HG03135 (cell line): ENCODE measurements at regions not wholly inside any gene's neighbourhood (a gene's known extent, or its start where the extent isn't known, plus 50 kb on each side); places are given as distances from the start of the nearest gene placed in this dataset.

ENCODE experiments used
- ATAC-seq: cut with Tn5 transposase; IDR thresholded peaks from one replicate; pipeline ENCODE4 v1.9.1; 2021; ENCODE audit warnings: mild to moderate bottlenecking, moderate library complexity; ENCODE audit not compliant: unreplicated experiment

DNA sequence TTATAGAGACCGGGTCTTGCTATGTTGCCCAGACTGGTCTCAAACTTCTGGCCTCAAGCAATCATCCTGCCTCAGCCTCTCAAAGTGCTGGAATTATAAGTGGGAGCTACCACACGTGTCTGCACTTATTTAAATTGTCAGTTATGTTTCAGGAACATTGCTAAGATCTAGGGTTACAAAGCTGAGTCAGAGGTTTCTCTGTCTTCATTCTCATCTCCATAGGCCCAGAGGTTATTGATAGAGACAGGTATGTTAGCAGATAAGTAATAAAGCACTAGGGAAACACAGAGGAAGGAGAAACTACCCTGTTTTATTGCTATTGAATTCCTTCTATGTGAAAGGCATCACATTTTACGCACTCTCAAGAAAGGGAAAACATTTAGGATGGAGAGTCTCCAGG lies 214.1 kb downstream of the REEP3 start:
- ATAC-seq: no peak

- no peak for ATAC-seq
Observed at GRCh38 chr10:63738410-63738809, 217.2 kb downstream of the REEP3 start.

DNA sequence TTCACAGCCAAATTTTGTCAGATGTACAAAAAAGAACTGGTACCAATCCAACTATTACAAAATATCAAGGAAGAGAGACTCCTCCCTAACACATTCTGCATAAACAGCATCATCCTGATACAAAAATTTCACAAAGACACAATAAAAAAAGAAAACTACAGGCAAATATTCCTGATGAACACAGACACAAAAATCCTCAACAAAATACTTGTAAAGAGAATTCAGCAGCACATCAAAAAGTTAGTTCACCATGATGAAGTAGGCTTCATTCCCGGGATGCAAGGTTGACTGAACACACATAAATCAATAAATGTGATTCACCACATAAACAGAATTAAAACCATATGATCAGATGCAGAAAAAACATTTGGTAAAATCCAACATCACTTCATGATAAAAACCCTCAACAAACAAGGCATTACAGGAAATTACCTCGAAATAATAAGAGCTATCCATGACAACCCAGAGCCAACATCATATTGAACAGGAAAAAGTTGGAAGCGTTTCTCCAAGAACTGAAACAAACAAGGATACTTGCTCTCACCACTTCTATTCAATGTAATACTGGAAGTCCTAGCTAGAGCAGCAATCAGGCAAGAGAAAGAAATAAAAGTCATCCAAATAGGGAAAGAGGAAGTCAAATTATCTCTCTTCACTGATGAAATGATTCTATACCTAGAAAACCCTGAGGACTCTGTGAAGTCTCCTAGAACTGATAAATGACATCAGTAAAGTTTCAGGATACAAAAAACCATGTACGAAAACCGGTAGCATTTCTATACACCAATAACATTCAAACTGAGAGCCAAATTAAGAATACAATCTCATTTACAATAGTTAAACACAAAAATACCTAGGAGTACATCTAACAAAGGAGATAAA lies 223.1 kb downstream of the REEP3 start:
- ATAC-seq: no peak

- no peak for ATAC-seq
Observed at GRCh38 chr10:63749915-63750314, 228.7 kb downstream of the REEP3 start.

DNA sequence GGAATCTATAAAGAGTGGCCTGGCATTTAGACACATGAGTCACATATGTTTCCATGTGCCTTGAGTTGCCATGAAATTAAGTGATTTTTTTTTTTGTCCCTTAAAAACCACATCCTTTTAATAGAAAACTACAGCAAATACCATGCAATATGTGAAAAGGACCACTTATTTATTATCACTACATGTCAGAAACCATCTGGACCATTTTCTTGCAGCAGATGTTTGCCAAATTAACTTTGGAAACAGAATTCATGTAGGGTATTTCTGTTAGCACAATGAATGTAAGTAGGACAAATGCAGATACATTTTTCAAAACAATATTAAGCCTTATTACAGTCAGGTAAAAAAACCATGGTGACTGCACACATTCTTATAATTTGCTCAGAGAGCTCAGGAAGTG lies 230.6 kb downstream of the REEP3 start:
- no peak for ATAC-seq

DNA sequence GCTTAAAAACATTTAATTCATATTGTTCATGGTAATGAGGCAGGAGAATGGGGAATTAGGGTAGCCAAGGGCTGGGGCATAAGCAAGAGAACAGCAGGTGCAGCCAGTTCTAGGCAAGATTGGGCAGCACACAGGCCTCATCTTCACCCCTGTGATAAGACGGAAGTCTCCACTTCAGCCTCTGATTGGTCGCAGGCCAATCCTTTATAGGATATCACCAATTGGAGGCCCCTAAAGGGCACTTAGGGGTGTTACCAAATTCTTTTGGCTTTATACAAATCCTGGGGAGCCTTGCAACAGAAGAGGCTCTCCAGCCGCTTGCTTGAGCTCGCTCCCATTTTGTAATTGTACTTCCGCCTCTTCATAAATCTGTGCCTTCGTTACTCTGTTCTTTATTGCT lies 231.1 kb downstream of the REEP3 start:
- no peak for ATAC-seq

GRCh38 chr10:63753808-63754207 lies 232.6 kb downstream of the REEP3 start:
- ATAC-seq: no peak

DNA sequence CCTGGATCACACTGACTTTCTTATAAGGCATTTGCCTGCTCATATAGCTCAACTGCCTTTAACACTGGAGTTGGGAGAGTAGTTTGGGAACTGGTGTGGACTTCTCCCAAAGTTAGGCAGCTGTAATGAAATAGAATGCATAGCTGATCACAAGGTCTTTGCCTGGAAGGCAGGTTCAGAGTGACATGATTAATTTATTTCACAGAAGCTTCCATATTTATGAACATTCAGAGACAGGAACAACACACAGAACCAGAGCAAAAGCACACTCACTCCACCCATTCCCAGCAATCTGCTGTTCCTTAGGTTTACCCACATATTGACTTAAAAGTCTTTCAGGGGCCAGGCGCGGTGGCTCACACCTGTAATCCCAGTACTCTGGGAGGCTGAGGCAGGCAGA lies 234.2 kb downstream of the REEP3 start:
- ATAC-seq: no peak

- ATAC-seq: no peak
Observed at GRCh38 chr10:63757067-63757466, 235.9 kb downstream of the REEP3 start.

DNA sequence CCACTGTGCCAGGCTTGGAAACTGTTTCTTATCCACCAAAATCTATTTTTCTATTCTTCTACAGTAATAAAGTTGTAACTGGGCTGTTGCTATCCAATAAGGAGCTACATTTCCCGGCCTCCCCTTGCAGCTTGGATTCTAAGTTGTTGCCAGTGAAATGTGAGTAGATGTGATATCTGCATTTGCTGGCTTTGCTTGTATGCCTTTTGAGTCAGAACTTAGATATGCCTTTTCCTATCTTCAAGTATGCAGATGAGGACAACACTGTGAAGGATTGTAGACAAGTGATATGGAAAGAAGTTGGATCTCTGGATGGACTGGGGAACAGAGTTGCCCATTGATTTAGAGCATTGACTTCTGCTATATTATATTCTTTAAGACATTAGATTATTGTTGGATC lies 236.9 kb downstream of the REEP3 start:
- no peak for ATAC-seq

GRCh38 chr10:63759335-63759734 lies 238.1 kb downstream of the REEP3 start:
- ATAC-seq: no peak

- no peak for ATAC-seq
Observed at GRCh38 chr10:63760034-63760707, 239.0 kb downstream of the REEP3 start.

DNA sequence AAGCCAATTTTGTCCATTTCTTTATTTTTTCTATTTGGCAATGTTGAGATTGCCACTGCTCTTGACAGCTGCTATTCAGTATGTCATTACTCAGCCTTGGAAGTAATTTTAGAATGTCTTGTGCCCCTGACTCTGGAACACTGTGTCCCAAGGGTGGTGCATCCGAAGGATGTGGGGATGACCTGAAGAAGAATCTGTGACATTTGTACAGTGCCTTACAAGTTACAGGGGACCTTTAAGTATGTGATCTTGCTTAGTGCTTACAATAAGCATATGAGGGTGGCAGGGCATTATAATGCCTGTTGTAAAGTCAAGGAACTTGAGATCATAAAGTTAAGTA lies 239.5 kb downstream of the REEP3 start:
- ATAC-seq: no peak

DNA sequence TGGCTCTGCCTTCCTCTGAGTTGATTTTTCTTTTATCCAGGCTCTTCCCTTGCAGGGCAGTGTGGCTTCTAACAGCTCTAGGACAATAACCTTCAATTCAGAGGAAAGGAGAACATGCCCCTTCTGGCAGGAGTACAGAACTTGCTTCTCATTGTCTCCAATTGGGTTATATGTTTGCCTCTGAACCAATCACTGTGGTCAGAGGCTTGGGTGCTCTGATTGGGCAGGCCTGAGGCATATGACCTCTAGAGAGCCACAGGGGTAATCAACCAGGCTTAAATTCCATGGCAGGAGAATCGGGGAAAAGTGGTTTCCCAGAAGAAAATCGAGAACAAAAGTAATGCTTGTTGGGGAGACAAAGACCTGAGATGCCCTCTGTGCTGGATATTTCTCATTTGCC lies 240.0 kb downstream of the REEP3 start:
- no peak for ATAC-seq

- ATAC-seq: no peak
Observed at GRCh38 chr10:63763744-63764143, 242.5 kb downstream of the REEP3 start.

DNA sequence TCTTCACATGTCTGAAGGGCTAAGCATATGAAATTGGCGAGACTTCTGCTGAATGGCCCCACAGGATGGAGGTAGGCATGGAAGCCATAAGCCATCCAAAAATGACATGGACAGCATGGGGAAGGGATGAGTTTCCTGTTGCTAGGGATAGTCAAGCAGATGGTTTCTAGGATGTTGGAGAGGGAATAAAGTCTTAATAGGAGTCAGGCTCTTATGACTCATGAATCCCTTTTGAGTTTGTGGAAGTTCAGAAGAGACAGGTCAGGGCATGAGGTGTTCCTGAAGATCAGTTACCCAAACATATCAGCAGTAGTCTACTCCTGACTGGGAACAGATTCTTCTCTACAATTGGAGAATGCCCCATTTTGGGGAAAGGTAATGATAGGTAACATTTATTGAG lies 243.9 kb downstream of the REEP3 start:
- no peak for ATAC-seq

DNA sequence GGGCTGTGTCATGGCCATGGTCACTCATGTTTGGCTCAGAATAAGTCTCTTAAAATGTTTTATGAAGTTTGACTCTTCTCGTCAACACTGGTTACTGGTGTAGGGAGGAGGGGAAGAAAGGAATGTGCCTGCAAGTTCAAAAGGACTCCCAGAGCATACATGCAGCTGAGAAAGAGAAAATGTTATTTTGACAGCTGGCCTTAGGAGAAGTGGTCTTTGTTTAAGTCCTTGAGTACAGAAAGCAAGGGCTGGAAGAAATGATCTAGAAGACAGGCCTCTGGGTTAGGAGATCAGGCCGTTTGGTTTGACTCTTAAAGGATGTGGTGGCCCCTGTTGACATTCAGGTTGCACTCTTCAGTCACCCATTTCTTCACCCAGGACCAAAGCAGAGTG lies 245.5 kb downstream of the REEP3 start:
- no peak for ATAC-seq

DNA sequence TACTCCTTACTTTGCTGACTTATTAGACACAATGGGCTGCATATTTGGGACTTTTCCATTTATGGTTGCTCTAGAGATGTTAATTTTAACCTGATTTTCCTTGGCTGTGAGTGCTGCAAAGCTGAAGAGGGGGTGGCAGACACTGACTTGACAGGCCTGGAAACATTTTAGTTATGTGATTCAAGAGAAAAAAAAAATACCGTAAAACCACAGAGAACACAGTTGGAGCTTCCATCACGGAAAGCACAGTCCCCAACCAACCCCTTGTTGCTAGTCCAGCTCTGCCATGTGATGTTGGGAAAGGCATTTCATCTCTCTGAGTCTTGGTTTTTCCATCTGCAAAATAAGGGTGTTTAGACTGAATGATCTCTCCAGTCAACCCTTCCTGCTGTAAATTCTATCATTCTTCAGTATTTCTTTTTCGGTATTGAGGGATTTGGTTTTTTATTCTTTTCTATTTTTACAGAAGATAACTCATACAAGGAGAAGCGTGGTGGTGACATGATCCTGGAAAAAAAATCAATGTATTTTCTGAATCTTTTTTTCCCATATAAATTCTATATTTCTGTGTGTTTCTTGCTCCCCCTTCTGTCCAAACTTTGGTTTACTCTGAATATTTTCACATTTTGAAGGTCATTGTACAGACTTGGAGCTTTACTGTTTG lies 246.1 kb downstream of the REEP3 start:
- ATAC-seq: no peak

DNA sequence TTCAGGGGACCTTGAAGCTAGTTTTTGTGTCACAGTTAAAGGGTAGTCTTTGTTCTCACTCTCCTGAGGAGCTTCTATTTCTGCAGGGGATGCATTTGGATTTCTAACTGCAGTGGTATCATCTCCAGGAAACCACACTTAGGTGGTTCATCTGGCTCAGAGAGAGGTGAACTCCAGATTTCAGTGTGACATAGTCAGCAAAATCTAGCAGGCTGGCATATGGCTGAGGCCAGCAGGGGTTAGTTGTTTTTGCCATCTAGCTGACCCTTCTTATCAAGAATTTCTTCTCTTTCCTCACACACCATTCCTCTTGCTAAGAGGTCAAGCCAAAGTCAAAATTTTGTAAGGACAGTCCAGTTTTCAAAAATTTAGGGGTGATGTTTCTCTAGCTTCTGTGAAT lies 248.2 kb downstream of the REEP3 start:
- no peak for ATAC-seq

DNA sequence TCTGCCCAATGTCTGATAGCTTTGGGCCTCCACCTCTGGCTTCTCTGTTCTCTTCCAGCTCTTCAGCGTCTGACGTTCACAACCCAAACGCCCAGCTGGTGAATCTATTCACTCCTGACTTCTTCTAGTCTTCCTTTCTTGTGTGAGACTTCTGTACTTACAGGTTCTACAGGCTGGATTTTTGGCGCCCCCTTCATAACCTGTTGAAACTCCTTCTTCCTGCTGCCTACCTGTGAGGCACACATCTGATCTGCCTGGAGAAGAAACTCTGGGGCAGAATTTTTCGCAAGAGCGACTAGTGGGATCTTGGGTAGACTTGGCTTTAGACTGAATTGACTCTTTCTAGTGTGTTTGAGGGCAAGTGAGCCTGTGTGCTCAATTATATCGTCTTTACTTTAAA lies 249.3 kb downstream of the REEP3 start:
- no peak for ATAC-seq

DNA sequence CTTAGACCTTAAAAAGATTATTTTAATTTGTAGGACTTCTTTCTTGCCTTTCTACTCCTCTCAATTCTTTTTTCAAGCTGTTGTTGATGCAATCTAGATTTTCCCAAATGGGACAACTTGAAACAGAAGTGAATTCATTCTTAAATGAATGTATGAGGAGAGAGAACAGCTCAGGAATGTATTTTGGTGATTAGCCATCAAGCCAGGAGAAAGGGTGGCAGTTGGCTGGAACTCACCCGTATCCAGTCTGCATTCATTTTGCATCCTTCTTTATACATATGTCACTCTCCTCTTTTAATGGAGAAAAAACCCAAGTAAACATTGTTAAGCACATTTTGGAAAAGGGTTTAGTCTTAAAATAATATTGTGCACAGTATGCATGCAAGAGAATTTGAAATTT lies 251.3 kb downstream of the REEP3 start:
- ATAC-seq: no peak

DNA sequence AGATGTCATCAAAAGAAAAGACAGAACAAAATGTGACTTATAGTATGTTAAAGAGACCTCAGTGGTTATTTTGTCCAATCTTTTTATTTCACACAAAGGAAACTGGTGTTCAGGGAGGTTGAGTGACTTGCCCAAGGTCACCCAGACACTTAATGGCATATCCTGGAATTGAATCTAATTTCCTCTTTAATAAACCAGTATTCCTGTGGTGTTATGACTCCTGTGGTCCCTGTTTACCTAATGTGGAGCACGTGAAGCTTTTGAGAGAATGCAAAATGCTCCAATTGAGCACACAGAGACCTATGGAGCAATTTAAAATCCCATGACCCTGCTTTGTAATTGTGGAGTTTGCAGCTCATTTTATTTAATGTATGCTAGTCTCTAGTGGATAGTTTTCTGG lies 251.9 kb downstream of the REEP3 start:
- ATAC-seq: no peak
